Activated T-cell treated with anti-CD3 and anti-CD28 coated beads for 24 hours (primary cell): ENCODE measurements at regions not wholly inside any gene's neighbourhood (a gene's known extent, or its start where the extent isn't known, plus 50 kb on each side); places are given as distances from the start of the nearest gene placed in this dataset.

Experiments
- DNase-seq: peaks from one replicate; pipeline ENCODE4 v3.0.0-alpha.2; 2020; ENCODE audit warnings: low read depth

- no peak for DNase-seq
These were observed 86.0 kb upstream of the TP53I11 start for GRCh38 chr11:45036733-45037132.

DNA sequence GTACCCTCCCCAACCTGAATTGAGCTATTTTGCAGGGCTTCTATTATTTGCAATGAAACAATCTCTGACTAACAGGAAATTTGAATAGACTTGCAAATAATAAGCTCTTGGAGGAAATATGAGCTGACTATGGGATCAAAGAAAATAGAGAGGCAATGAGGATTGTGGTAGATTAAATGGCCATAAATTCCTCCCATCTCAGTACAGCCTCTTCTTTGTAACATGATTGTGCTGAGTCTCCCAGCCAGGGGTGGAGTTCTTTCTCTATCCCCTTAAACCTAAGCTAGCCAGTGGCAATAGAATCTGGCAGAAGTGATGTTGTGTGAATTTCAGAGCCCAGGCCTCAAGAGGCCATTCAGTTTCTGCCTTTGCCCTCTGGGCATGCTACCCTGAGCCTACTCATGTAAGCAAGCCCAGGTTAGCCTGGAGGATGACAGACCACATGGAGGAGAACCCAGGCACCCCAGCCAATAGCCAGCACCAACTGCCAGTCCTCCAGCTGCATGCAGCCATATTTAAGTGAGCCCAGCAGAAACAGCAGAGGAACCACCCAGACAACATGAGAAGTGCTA is 86.8 kb upstream of the TP53I11 start:
- DNase-seq, result no peak

DNA sequence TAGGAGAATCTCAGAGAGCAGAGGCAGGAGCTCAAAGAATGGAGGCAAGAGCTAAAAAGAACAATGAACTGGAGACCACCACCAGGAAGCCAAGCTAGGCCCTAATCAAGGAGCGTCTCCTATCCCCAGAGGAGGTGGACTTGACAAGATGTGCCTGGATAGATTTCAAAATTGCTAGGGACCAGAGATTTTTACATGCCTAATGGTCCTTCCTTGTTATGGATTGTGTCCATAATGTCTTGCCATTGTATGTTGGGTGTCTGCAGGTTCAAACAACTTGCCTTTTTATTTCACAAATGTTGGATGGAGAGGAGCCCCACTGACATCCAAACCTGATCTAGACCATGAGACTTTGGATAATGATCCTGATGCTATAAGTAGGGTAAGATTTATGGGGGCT is 88.2 kb upstream of the TP53I11 start:
- no peak for DNase-seq

- DNase-seq, result no peak
These were observed 90.9 kb upstream of the TP53I11 start for GRCh38 chr11:45041596-45041995.

GRCh38 chr11:45042560-45042959 is 91.9 kb upstream of the TP53I11 start:
- no peak for DNase-seq

DNA sequence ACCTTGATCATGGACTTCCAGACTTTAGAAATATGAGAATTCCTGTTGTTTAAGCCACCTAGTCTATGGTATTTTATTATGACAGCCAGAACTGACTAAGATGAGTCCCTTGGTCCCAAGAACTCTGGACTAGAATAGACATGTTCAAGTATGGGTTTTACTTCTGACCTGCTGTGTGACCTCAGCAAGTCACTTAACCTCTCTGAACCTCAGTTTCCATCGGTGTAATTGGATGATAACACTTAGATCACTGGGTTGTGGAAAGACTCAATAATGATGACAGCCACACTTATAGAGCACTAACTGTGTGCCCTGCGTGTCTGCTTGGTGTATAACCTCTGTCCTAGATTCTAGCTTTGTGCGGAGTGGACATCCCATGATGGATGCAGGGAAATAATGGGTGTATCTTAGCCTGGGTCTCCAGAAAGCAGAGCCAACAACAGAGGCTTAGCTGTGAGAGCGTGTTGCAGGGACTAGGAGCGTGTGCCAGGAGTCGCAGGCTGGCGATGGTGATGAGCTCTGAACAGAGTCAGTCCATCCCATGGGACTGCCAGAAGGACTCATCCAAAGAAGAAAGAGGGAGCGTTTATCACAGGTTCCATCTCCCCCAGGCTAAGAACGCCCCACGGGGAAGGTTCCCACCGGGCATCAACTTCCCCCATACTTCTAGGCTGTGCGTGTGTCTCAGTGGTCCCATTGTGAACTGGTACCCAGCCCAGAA is 93.2 kb upstream of the TP53I11 start:
- no peak for DNase-seq

DNA sequence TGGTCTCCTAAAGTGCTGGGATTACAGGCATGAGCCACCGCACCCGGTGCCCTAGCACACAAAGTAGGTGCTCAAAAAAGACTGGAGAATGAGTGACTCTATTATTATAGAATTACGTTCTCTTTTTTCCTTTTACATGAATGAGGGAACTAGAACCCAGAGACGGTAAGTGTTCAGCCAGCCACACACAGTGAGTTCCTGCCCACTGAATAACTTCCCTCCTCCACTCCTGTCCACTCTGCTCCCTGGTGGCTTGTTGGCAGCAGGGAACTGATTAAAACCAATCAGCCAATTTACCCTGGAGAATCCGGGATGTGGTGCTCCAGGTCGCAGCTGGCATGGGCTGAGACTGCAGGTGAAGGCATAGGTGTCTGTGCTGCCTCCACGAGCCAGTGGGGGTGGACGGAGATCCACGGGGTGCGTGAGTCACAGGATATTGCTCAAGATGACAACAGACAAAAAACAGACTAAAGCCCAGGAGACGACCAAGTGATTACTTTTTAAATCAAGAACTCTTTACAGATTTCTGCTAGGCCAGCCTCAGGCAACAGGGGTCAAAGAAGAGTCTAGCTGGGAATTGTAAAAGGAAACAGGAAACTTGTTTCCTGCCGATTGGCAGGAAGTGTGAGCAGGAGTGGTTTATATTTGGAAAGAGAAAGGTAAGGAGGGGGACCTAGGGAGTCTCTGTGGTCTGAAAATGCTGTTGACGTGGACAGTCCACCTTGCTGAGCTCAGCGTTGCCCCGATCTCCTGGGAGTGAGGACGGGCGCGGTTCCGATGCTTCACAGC is 95.2 kb upstream of the TP53I11 start:
- no peak for DNase-seq

- DNase-seq, result no peak
These were observed 97.7 kb upstream of the TP53I11 start for GRCh38 chr11:45048313-45048841.

- DNase-seq, result no peak
These were observed 97.4 kb upstream of the PRDM11 start for GRCh38 chr11:45048870-45049691.

DNA sequence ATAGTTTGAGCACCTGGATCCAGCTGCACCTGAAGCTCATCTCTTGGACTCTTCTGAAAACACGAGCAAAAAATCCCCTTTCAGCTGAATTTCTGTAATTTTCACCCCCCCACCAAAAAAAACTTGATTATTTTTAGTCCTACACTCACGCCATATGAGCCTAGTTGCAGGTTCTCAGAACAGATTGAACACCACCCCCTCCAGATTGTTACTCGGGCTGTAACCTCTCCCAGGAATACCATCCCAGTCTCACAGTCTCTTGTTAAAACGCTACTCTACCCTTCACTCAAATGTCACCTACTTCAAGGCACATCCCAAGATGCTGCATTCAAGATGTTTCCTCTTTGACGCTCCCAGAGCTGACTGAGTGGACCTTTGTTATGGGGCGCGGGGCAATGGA is 96.3 kb upstream of the PRDM11 start:
- no peak for DNase-seq

DNA sequence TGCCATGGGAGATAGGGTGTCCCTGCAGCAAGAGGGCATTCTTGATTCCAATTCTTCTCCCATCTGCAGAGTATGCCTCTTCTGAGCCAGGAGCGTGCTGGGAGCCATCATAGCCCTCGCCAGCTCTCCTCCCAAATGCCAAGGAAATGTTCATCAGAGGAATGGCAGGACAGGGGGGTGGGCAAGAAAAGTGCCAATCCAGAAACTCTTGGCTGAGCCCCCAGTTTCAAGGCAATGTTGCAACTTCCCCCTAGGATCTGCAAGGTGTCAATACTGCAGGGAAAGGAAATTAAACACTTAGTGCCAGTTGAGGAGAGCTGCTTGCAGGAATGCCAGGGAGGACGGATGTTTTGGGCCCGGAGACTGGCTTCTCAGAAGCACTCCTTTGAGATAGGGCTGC is 94.8 kb upstream of the PRDM11 start:
- DNase-seq, result no peak

DNA sequence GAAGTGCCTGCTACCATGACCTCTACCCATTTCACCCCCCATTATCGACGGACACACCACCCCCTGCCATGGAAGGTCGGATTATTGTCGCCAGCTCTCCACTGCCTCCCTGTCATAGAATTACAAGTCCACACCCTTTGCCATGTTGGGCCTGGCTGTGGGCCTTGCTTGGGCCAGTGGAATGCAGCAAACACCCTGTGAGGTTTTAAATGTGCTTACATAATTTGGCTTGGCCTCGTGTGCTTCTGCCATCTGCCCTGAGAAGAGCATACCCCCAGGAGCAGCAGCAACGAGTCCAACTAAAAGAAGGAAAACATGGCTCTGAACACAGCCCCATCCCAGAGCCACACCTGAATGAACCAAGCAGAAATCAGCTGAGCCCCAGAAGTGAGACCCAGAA is 94.1 kb upstream of the PRDM11 start:
- DNase-seq, result no peak

- no peak for DNase-seq
These were observed 92.5 kb upstream of the PRDM11 start for GRCh38 chr11:45053736-45054446.

DNA sequence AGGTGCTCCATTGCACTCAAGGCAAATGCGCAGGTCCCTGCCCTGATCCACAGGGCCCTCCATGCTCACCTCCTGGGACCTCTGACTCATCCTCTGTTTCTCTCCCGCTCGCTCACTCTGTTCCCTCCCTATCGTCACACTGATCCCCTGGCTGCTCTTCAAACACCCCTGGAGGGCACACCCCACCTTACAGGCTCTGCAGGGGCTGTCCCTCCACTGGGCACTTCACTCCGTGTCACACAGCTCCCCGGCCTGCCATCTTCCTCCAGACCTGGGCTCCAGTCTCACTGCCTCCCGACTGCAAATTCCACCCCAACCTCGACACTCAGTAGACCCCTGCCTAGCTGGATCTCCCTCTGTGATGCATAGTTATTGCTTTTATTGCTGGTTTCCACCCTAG is 91.5 kb upstream of the PRDM11 start:
- DNase-seq, result no peak

DNA sequence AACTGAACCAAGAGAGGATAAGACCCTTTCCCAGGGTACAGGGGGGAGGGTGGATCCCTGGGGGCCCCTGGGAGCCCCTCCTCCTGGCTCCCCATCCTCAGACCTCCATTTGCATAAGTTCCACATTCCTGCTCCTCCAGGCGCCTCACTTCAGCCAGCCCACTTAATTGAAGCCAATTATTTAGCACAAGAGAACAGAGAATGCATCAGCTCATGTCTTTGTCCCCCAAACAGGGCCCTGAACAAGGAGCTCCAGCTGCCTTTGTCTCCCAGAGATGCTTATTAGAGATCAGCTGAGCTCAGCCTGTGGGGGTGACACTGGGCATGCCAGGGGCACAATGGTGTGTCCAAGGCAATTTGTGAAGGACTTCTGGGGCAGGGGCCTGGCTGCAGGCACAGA is 89.9 kb upstream of the PRDM11 start:
- no peak for DNase-seq

DNA sequence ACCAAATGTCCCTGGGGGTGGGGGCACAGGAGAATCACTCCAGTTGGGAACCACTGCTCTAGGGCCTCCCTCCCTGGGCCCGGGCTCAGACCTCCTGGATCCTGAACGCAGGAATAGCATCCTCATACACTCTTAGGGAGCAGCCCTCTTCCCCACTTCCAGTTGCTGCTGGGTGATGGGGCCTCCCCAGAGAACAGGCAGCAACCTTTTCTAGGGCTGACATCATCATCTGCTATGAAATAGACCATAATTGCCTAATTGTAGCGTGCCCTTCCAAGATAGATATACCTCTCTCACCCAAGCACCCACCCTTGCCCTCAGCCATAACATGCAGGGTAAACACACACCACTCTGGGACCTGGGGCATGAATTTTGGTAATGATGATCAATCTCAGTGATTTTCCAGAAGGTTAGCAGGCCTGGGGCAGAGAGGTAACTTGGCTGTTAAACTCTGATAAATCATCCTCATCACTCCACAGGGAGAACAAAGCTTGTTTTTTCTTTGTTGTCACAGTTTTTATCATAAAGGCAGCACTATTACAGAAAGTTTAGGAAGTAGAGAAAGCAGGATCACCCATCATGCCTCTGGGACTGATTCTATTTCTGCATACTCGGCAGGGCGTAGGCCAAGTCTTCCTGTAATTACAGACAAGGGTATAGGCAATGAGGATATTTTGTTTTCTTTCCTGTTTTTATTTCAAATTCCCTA is 88.3 kb upstream of the PRDM11 start:
- DNase-seq, result no peak

DNA sequence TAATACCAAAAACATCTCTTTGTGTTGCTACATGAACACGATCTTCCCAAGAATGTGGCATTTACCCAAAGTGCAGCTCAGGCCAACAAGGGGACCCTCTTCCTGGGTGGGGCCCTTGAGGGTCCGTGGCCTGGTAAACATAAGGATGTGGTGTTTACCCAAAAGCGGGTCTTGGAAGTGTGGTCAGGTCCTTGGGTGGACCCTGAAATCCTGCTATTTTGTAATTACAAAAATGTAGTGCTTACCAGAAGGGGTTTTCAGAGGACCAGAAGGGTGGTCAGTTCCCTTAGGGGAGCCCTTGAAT is 87.8 kb upstream of the PRDM11 start:
- no peak for DNase-seq

- no peak for DNase-seq
These were observed 85.7 kb upstream of the PRDM11 start for GRCh38 chr11:45060707-45061106.

DNA sequence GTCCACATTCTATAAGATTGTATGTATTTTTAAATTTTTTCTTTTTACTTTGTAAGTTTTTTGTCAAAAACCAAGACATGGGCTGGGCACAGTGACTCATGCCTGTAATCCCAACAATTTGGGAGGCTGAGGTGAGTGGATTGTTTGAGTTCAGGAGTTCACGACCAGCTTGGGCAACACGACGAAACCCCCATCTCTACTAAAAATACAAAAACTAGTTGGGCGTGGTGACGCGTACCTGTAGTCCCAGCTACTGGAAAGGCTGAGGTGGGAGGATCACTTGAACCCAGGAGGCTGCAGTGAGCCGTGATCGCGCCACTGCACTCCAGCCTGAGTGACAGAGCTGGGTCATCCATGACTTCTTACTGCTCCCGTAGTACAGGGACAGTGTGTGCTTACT is 84.8 kb upstream of the PRDM11 start:
- no peak for DNase-seq

- no peak for DNase-seq
These were observed 84.3 kb upstream of the PRDM11 start for GRCh38 chr11:45062115-45062514.

DNA sequence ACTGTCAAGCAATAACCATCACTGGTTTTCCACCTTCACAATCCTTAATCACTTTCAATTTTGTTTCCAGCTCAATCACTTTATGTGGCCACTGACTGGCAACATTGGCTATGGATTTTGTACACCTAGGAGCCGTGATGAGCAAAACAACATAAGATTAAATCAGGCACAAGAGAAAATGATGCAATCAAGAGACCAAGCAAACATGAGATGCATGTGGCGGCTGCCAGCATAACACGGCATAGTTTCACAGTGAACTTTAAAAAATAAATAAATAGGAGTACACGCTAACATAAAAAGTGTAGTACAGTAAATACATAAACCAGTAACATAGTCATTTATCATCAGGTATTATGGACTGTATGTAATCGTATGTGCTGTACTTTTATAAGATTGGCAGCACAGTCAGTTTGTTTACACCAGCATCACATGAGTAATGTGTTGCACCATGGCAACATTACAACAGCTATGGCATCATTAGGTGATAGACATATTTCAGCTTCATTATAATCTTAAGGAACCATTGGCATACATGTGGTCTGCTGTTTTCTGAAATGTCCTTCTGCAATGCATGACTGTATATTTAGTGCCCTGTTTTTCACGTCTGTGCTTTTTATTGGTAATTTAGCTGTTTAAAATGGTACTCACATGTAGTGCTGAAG is 83.3 kb upstream of the PRDM11 start:
- DNase-seq, result no peak
